Stimulated activated CD4-positive, alpha-beta T cell treated with anti-CD3 and anti-CD28 coated beads, Interleukin-4, amount 100 ng/mL, for 48 hours (primary cell): ENCODE measurements at regions not wholly inside any gene's neighbourhood (a gene's known extent, or its start where the extent isn't known, plus 50 kb on each side); places are given as distances from the start of the nearest gene placed in this dataset.
"Not testable (repeated sequence)": the region's sequence is repeated elsewhere in the genome, so short reads cannot be mapped to it uniquely, and the experiment has no call there.

Source experiments
- DNase-seq, 2 donors: peaks; one replicate each; pipeline ENCODE4 v3.0.0-alpha.2; 2020; ENCODE audit warnings: low read depth in 2 of 2

- DNase-seq = no peak
Measured at GRCh38 chr5:112534067-112534583, 115.0 kb upstream of the EPB41L4A start.

- no peak for DNase-seq
Measured at GRCh38 chr5:112534611-112535255, 115.7 kb upstream of the EPB41L4A start.

GRCh38 chr5:112535356-112535755, 116.3 kb upstream of the EPB41L4A start:
- no peak for DNase-seq

GRCh38 chr5:112544558-112544957, 125.5 kb upstream of the EPB41L4A start:
- not testable (repeated sequence) for DNase-seq

GRCh38 chr5:112546946-112547592, 128.0 kb upstream of the EPB41L4A start:
- DNase-seq = no peak

GRCh38 chr5:112548246-112548881, 129.3 kb upstream of the EPB41L4A start:
- no peak for DNase-seq

GRCh38 chr5:112549127-112549526, 130.1 kb upstream of the EPB41L4A start:
- DNase-seq = no peak

GRCh38 chr5:112549605-112550166, 130.6 kb upstream of the EPB41L4A start:
- DNase-seq = no peak

- DNase-seq = peak in 1 of 2 donors; percentile 2
Measured at GRCh38 chr5:112551419-112552032, 132.4 kb upstream of the EPB41L4A start.

- no peak for DNase-seq
Measured at GRCh38 chr5:112552216-112552615, 133.1 kb upstream of the EPB41L4A start.

GRCh38 chr5:112552791-112553190, 133.7 kb upstream of the EPB41L4A start:
- DNase-seq = no peak

GRCh38 chr5:112554101-112554977, 135.3 kb upstream of the EPB41L4A start:
- no peak for DNase-seq

GRCh38 chr5:112555197-112555596, 136.1 kb upstream of the EPB41L4A start:
- DNase-seq = no peak

- no peak for DNase-seq
Measured at GRCh38 chr5:112555691-112556090, 136.6 kb upstream of the EPB41L4A start.

- not testable (repeated sequence) for DNase-seq
Measured at GRCh38 chr5:112559501-112559900, 140.4 kb upstream of the EPB41L4A start.

- no peak for DNase-seq
Measured at GRCh38 chr5:112560371-112560770, 141.3 kb upstream of the EPB41L4A start.

GRCh38 chr5:112563169-112563826, 144.2 kb upstream of the EPB41L4A start:
- DNase-seq = no peak

- DNase-seq = no peak
Measured at GRCh38 chr5:112566251-112566650, 147.2 kb upstream of the EPB41L4A start.

GRCh38 chr5:112569596-112569995, 150.5 kb upstream of the EPB41L4A start:
- DNase-seq = no peak

- no peak for DNase-seq
Measured at GRCh38 chr5:112570708-112571444, 151.8 kb upstream of the EPB41L4A start.
